ENCODE measurements at regions not wholly inside any gene's neighbourhood (a gene's known extent, or its start where the extent isn't known, plus 50 kb on each side); places are given as distances from the start of the nearest gene placed in this dataset. TPM values are rescaled to one million over a fixed set of nuclear protein-coding genes. Genes with fewer than 3 reads are reported as not detected.

GRCh38 chr4:86544310-86544966 is 49.7 kb upstream of the PTPN13 start:
- WGBS (ENCODE audit: extremely low coverage, insufficient read length, low lambda C conversion rate): no CpG with 5 or more reads among the region's 2 CpGs
- Mint-ChIP-seq H3K9me3 (peaks cover 0 to 2% of the 10 kb centered on the region in 2 experiments; a peak in 1 of 5 replicates), H3K4me1 (peaks cover 14 to 32% of the 10 kb centered on the region in 2 experiments), H3K27me3 (ENCODE audit: low read depth) (no peaks in the 10 kb centered on the region; the same call in 1 of the 2 replicates), H3K4me3 (no peak overlapping the region), H3K36me3 (ENCODE audit: insufficient read depth in 1 of 3, low read depth in 3 of 3) (peaks cover 0 to 10% (median 0%) of the 10 kb centered on the region in 3 experiments; a peak in 3 of 7 replicates), H3K27ac (peak overlapping the region; percentile 9 to 85 (median 50); a peak in 5 of 7 replicates)
- no peak overlapping the region for H3T11ph ChIP-seq (ENCODE audit: low read length)
- H3K23ac ChIP-seq (ENCODE audit: insufficient read length, low read depth, low read length): no peak overlapping the region
- H3K4me1 ChIP-seq (ENCODE audit: insufficient read depth, low read length): no peaks in the 10 kb centered on the region; the same call in 1 of the 2 replicates
- H3K23me2 ChIP-seq (ENCODE audit: insufficient read length, low read depth, low read length, poor library complexity, severe bottlenecking): no peaks in the 10 kb centered on the region
- H3K9me3 ChIP-seq (ENCODE audit: control insufficient read depth, low read depth, low read length): no peaks in the 10 kb centered on the region
- H4K91ac ChIP-seq (ENCODE audit: insufficient read length, low read depth, low read length): no peak overlapping the region
- H3K79me2 ChIP-seq (ENCODE audit: insufficient read depth, low read length): no peaks in the 10 kb centered on the region
- H3K56ac ChIP-seq (ENCODE audit: insufficient read length, low read depth, low read length): no peak overlapping the region
- H4K20me1 ChIP-seq (ENCODE audit: control insufficient read depth, insufficient read depth, insufficient read length): no peaks in the 10 kb centered on the region
- no peak overlapping the region for H2BK120ac ChIP-seq (ENCODE audit: low read depth, low read length, poor library complexity, severe bottlenecking)
- DNase-seq: no peak
- H3K4me2 ChIP-seq (ENCODE audit: insufficient read depth, insufficient read length, low read length): no peak overlapping the region
- no peak overlapping the region for H2AK5ac ChIP-seq (ENCODE audit: insufficient read length, low read length)
- H2BK5ac ChIP-seq (ENCODE audit: insufficient read length, low read length): no peak overlapping the region
- H4K8ac ChIP-seq (replicated peaks; ENCODE audit: insufficient read length, low read depth, low read length): no peak overlapping the region
- H3K14ac ChIP-seq (ENCODE audit: insufficient read depth, low read length): no peak overlapping the region
- no peak overlapping the region for H3K27ac ChIP-seq (ENCODE audit: insufficient read length, low read depth, low read length)
- no peak overlapping the region for H4K5ac ChIP-seq (ENCODE audit: insufficient read length, low read depth, low read length)
- no peak overlapping the region for H2BK15ac ChIP-seq (ENCODE audit: low read depth, low read length)
- H2AFZ ChIP-seq (ENCODE audit: low read length): no peak overlapping the region
- H3K27me3 ChIP-seq (ENCODE audit: insufficient read depth, low read length): no peaks in the 10 kb centered on the region
- H2BK20ac ChIP-seq (ENCODE audit: low read depth, low read length, poor library complexity, severe bottlenecking): no peak overlapping the region
- H3K9ac ChIP-seq (ENCODE audit: extremely low read depth, insufficient read length, low read length): no peak overlapping the region
- H3K4ac ChIP-seq (ENCODE audit: low read depth, low read length): no peak overlapping the region
- H2BK12ac ChIP-seq (ENCODE audit: insufficient read length, low read depth, low read length): no peak overlapping the region
- no peaks in the 10 kb centered on the region for H3K79me1 ChIP-seq (ENCODE audit: insufficient read depth, low read depth, low read length, poor library complexity, severe bottlenecking)
- no peak for TF ChIP-seq CTCF (conservative IDR thresholded peaks at IDR 0.05)
- no peak overlapping the region for H3K18ac ChIP-seq (ENCODE audit: insufficient read length, low read depth, low read length)

Small RNA genes lying in the stretch of these regions (microRNA-seq; reads per million reads assigned to microRNA genes)
- not detected for gene MIR4452 (ENCODE audit: borderline microRNAs expressed)

Measured in H9 (cell line).